GM19463 (cell line): ENCODE measurements at regions not wholly inside any gene's neighbourhood (a gene's known extent, or its start where the extent isn't known, plus 50 kb on each side); places are given as distances from the start of the nearest gene placed in this dataset.

ENCODE experiments used
- ATAC-seq: cut with Tn5 transposase; IDR thresholded peaks from one replicate; pipeline ENCODE4 v1.9.1; 2021; ENCODE audit warnings: mild to moderate bottlenecking, moderate library complexity; ENCODE audit not compliant: unreplicated experiment

DNA sequence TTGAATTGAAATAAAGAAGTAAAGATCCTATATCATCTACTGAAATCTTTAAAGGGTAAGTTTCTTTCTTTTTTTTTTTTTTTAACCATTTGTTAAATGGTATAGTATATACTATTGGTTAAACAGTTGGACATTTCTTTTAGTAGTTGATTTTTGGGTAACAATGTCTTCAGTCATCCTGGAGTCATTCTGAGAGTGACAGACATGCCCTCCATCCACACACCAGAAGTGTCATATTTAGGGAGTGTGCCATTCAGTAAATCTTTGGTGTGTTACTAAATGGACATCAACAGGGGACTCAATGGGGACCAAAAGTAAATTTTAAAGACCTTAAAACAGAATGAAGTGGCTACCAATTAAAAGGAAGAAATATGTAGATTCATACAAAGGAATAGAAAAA is 50.8 kb upstream of the SLC39A10 start:
- ATAC-seq: no peak

DNA sequence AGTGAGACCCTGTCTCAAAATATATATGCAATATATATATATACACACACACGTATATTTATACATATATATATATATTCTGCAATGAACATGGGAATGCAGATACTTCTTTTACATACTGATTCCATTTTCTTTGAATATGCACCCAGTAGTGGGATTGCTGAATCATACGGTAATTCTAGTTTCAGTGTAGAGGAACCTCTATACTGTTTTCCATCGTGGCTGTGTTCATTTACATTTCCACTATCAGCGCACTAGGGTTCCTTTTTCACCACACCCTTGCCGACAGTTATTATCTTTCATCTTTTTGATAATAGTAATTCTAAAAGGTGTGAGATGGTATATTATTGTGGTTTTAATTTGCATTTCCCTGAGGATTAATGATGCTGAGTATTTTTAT is 52.3 kb upstream of the SLC39A10 start:
- no peak for ATAC-seq

DNA sequence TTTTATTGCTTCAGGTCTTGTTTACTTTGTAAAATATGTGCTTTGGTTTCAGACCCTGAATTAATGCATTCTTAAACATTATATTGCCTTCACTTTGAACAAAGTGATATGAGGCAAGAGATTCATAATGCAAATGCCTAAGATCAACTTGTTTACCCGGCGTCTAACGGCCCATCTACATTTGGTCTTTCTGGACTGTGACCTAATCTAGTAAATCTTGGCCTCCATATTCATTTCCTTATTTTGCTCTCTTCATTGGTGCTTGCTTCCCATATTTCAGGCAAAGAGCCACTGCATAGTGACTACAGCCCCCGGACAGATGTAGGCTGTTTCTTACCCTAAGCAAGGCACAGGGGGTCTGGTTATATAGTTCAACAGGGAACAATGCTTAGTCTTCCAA is 53.0 kb upstream of the SLC39A10 start:
- ATAC-seq: no peak

DNA sequence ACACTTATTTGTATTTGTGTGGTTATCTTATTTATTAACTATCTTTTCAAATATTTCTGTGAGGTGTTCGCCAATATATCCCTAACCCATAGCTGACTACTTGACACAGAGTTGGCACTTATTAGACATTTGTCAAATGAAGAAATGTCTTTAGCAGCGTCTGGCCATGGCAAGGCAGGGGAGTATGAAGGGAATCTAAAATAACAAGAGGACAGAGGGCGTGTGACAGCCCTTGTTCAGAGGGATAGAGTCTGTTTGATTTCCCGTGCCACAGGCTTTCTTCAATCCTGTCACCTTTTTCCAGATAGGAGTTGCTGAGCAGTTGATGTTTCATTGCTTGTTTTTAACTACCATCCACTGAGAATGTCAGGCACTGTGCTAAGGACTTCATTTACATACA is 53.6 kb upstream of the SLC39A10 start:
- ATAC-seq: no peak

DNA sequence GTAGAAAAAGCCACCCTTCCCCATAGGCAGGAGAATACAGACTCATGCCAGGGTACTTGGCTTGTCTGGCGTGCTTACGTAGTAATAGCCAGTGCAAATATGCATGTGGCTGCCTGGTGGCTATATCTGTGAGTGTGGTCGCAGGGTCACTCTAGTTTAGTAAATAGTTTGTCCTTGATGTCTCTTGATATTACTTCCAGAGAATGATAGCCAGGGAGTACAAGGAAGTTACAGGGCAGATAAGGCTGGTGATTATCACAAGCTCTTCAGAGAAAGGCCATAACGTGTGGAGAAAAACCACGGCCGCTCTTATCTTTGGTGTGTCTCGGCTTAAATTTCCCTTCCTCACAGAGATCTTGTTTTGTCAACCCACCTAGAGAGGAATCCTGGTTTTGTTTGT is 54.3 kb upstream of the SLC39A10 start:
- ATAC-seq: no peak

DNA sequence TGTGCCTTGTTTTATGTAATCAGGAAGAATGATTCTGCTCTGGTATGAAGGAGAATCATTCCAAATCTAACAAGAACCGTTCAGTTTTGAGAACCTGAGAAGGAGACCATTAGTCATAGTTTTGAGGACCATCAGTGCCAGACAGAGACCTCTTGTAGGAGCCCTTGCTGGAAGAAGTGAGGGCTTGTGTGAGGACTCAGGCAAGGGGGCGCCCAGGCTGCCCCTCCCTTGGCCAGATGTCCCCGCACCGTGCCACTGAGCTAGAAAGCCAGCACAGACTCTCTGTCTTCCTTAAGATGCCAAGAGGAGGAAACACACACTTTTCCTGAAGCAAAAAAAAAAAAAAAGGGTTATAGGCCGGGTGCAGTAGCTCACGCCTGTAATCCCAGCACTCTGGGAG is 55.7 kb upstream of the SLC39A10 start:
- no peak for ATAC-seq

DNA sequence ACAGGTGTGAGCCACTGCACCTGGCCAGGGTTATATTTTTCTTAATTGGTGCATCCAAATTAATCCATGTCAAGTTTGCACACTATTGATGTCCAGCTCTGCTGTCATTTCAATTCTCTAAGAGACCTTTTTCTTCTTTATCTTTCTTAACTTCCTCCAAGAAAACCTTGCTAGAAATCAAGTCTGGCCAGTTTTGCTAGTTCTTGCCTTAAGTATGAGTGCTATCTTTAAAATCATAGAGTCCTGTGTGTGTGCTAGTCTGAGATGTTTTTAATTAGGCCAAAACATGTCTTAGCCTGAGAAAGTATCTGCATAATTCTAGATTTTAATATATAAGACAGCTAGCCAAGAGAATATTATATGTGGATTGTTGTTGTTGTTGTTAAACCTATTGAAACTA is 56.2 kb upstream of the SLC39A10 start:
- no peak for ATAC-seq

DNA sequence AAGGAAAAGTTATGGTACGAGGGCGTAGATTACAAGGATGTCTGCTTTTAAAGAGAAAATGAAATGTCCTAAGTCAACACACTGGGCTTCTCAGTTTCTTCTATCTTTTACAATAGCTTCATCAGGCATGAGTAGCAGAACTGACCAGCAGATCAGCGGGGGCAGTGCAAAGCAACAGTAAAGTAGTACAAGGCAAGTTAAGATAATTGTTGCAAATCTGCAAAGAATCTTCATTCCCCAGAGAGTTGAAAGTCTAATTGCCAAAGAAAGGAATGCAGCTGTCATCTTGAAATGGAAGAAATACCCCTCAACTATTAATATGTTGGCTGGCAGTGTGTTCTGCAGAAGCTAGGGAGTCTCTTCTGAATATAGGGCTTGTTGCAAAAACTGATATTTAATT is 60.2 kb upstream of the SLC39A10 start:
- ATAC-seq: no peak

DNA sequence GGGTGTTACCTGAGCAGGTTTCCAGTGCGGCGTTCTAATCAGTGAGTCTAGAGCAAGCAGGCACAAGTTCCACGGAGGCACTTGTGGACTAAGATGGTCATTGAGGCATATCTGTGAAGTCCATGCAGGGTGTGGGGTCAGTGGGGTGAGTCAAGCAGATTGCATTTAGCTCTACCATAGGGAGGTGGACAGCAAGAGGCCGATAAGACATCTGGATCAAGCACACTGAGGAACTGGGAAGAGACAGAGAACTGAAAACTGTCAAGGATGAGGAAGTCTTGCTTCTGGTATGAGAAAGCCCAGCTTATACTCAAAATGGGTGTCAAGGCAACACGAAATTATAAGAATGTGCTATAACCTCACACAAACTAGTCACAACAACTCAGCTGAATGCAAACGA is 61.2 kb upstream of the SLC39A10 start:
- no peak for ATAC-seq

DNA sequence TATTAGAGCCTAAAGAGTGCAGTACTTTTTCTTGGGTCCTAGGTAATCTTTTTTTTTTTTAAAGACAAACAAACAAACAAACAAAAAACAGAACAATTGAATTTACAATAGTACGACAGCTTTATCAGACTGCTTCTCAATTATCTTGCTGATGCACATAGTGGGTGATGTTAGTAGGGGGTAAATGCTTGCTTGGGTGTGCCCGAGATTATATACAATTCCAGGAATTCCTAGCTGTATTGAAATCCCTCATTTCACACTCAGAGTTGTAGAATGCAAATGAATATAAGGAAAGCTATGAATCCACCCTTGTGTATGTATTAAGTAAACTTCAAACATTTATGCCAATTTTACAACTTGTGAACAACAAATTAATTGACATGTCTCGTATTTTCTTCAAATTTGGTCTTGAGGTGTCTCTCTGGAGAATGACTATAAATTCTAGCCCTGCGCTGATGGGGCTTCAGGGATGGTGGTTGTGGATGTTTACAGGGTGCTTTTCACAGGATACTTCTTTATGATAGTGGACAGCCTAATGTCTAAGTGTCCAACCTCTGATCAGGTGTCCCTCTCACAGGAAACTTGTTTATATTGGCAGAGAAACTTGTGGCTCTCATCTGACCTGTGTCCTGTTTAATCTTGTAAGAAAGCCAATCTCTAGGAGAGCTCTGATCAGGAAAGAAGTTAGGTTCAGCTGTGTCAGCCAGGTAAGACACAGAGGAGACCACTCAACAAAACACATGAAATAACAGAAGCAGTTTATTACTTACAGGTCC is 61.9 kb upstream of the SLC39A10 start:
- no peak for ATAC-seq

DNA sequence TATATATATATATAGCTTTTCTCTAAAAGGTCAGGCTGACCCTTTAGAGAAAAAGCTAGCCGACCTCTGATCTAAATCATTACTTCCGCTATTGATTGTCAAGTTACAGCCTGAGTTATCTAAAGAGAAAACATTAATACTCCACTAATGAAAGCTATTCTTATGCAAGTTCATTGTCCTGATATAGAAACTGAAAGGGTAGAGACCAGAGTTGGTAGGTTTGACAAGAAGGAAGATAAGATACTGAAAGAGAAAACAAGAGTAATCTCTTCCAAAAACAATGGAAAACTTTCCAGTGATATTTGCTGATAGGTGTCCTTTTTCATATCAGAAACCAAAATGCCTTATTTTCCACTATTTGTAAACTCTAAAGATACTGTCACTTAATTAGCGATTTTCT is 62.8 kb upstream of the SLC39A10 start:
- peak; percentile 63 for ATAC-seq

DNA sequence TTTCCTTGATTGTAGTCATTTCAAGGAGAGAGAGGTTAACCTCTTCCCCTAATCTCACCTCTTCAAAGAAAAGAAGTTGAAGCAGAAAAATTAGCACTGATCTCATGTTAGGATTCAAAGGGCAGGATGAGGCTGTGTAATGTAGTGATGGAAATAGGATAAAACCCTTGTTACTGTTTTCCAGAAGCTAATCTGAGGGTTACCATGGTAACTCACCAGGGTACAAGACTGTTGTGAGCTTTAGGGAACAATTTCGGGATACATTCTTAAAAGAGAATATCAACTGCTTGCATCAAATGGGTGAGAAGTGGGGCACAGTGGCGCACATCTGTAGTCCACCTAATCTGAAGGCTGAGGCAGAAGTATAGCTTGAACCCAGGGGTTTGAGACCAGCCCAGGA is 64.9 kb upstream of the SLC39A10 start:
- ATAC-seq: no peak

DNA sequence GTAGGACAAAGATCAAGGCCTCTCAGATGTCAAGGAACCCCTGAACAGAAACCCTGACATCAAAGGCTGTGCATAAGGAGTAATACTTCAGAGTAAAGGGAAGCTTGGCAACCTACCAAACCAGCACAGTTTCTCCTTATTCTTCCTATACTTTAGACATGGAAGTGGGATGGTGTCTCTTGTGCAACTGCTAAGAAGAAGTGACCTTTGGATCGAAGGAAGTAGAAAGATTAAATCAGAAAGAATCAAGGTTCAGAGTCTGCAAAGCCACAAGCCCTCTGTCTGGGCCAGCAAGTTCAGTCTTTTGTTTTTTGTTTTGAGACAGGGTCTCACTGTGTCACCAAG is 66.2 kb upstream of the SLC39A10 start:
- no peak for ATAC-seq

DNA sequence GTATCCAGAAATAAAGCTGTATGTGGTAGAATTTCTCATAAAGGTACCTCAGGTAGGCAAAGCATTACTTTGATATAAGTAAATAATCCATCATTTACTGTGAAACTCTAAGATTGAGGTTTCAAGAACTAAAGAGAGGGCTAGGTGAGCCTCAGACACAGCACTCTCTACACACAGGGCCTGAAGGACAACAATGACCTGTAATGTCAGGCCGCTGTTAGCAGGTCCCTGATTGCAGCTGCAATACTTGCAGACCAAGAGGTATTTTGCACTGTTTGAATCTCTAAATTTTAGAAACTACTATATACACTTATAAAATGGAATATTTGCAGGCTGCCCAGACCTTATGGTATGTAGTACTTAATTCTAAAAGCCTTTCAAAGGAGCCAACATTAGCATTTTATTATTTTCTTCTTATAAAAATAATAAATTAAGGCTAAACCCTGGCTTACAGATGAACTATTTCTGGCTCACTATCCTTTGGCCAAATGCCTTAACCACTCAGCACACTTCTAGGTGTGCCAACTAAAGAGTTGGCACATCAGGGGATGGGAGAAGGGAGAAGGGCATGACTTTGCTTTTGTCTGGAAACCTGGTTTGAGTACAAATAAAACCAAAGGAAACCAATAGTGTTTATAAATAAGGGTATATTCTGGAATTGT is 66.7 kb upstream of the SLC39A10 start:
- no peak for ATAC-seq

DNA sequence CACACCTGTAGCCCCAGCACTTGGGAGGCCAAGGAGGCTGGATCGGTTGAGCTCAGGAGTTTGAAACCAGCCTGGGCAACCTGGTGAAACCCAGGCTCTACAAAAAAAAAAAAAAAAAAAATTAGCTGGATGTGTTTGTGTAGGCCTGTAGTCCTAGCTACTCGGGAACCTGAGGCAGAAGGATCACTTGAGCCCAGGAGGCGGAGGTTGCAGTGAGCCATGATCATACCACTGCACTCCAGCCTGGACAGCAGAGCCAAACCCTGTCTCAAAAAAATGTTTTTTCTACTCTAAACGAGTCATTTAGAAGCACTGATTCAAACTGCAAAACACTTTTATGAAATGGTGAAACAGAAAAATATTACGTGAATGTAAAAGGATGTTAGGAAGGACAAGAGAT is 69.1 kb upstream of the SLC39A10 start:
- ATAC-seq: no peak

DNA sequence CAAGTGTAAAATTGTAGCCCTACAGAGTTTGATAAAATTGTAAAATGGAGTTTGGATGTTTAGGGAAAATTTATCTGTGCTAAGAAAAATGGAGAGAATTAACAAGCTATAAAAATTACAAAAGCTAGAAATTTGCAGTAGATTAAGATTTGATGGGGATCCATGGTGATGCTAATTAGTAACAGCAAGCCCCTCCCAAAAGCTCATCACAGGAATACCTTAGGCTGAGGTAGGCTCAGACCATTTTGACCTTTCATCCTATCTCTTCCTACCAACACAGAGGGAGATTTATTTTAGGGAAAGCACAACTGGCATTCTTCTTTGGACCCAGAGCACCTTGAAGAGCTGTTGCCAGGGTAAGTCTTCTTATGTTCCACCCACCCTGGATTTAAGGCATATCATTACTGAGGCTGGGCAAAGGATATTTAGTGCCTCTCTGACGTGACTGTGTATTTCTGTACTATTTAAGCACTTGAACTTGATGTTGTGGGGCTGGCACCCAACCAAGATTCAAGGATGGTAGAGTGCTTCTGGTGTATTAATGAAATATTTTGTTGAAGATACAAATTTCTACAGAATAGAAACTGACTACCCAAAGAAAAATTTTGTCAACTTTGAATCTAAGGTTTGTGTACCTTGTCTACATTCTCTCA is 70.8 kb upstream of the SLC39A10 start:
- no peak for ATAC-seq

DNA sequence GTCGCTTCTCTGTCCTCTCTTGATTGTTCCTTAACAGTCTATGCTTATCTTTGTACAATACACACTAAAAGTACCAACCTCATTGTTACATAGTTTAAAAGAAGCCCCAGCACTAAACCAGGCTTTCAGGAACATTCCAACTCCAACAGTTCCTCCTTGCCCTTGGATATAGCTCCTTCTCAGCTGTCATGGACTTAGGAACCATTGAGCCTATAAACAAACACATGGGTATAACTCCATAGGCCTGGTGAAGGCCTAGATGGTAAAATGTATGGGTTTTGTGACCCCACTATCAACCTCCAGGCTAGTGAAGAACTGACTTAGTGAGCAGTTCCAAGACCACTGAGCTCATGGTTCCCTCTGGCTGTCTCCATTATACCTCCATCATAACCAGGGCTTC is 74.8 kb upstream of the SLC39A10 start:
- no peak for ATAC-seq

DNA sequence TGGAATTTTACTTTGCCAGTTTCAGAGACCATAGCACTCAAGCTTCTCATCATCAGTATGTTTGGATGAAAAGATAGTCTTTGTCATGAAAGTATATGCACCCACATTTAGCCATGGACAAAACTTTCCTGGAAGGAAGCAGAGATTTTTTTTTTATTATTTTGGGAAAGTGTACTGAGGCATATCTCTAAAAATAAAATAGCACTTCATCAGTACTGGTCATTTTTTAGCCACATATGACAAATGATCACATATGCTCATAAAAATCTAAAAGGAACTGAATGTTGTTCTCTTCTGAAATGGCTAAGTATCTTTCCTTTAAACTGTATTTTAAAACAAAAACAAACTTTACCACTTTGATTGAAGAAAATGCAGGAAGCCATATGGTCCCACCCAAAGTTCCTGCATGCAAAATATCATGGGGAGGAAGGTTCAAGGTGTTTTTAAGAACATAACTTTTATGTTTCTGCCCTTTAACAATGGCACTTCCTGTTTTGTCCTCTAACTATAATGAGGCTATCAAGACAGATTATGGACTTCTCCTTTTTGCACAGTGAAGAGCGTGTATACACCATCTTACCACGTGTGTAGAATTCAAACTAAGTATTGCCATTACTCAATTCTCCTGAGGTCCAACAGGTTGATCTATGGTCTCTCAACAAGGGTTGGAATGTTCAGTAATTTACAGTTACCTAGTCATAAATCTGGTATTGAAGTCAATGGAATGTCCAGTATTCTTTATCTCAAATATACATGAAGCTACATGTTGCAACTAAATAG is 77.1 kb upstream of the SLC39A10 start:
- ATAC-seq: peak; percentile 44

DNA sequence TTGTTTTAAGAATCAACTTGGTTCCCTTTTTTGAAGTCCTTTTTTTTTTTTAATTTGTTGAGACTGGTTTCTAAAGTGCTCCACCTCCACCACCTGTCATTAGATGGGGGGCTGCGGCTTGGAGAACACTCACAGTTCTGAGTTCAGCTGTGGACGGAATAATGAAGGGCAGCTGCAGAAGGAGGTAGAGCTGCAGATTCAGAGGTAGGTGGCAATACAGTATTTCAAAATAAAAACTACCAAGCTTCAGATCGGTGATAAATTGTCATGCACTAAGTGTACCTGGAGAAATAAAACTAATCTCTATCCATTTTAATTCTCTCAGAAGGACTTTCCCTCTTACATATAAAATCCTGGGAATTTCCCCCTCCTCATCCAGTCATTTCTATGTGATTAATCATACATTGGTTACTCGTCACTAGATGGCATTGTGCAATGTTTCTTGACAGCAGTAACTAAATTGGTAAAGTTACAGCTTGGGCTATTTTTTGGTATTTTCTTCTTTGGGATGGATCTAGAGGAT is 81.1 kb upstream of the SLC39A10 start:
- peak; percentile 69 for ATAC-seq

DNA sequence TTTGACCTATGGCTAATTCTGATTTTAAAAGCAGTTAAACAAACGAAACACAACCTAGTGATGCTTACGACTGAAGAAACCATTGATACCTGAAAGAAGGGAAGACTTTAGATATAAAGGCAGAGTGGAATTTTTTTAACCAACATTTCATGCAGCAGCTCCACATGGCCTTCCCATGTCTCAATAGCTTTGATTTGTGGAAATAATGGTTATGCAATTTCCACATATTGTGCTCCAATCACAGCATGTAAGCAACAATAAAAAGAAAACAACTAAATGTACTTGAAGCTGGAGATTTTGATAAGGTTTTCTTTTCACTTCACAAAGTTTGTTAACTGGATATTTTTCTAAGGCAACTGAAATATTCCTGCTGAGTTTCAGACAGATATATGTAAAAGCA is 82.0 kb upstream of the SLC39A10 start:
- no peak for ATAC-seq

DNA sequence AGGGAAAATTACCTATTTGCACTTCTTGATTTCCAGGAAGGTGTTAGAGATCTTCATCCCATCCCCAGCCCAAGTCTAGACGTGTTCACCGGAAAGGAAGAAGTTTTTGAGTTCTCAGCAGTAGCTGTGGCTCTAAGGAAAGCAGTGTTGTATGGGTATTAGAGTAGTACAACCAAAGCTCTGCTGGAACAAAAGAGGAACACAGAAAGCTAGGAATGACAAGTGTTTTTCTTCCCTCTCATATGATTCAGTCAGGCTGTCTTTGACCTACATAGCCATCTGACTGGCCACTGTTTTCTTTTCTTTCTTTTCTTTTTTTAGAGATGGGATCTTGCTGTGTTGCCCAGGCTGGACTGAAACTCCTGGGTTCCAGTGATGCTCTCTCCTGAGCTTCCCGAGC is 82.7 kb upstream of the SLC39A10 start:
- no peak for ATAC-seq
